Activated T-helper 1 cell treated with anti-CD3 and anti-CD28 coated beads, Interleukin-2, amount 50 U/mL, for 16 hours (primary cell): ENCODE measurements at regions not wholly inside any gene's neighbourhood (a gene's known extent, or its start where the extent isn't known, plus 50 kb on each side); places are given as distances from the start of the nearest gene placed in this dataset.
"Not testable (repeated sequence)": the region's sequence is repeated elsewhere in the genome, so short reads cannot be mapped to it uniquely, and the experiment has no call there.

Source experiments
- DNase-seq, 2 donors: peaks; one replicate each; pipeline ENCODE4 v3.0.0-alpha.2; 2020; ENCODE audit warnings: low read depth in 1 of 2, low spot score in 1 of 2

DNA sequence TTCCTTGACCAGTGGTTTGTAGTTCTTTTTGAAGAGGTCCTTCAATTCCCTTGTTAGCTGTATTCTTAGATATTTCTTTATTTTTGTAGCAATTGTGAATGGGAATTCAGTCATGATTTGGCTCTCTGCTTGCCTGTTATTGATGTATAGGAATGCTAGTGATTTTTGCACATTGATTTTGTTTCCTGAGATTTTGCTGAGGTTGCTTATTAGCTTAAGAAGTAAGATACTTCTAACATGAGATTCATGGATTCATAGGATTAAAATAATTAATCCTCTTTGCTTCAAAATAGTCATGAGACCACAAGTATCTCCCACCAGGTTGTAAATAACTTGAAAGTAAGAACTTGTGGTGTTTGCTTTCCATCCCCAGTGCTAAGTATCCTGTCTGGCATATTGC is 308.9 kb downstream of the DTHD1 start:
- no peak for DNase-seq

DNA sequence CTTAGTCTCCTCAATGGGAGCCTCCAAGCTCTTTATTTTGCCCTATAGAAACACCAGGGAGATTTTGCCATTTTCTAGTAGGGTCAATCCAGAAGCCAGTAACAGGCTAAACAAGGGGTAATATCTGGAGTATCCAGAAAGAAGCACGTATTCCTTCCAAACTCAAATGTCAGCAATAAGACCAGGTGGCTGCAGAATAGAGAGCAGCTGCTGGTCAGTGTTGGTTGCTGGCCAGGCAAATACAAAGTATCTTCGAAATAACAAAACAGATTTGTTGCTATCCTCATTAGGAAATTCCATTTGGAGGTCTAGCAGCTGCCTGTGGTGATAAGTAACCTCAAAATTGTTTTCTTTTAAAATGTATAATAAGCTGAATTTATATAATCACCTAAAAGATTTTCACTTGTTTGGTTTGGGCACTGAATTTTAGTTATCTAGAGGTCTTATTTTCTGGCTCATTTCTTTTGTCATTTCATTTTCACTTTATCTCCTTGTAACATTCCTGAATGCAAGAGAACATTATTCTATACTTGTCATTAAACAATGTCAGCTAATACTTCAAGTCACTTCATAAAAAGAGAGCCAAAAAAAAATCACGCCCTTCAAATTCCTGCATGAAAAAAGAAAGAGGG is 320.6 kb downstream of the DTHD1 start:
- no peak for DNase-seq

DNA sequence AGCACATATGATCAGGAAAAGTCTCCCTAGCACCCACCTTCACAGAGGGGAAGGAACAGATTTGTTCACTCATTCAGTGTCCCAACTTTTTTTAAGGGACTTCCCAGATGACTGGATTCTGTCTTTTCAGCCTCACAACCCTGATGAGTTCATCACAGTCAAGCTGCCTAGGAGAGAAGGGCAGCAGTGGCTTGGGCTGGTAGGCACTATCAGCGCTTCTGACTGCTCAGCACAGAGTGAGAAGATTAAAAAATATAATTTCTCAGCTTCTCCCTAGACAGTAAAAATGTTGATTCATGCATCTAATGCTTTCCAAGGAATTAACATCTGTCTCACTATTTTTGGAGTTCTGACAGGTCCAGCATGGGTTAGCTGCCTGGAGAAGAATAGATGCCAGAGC is 328.2 kb downstream of the DTHD1 start:
- no peak for DNase-seq

DNA sequence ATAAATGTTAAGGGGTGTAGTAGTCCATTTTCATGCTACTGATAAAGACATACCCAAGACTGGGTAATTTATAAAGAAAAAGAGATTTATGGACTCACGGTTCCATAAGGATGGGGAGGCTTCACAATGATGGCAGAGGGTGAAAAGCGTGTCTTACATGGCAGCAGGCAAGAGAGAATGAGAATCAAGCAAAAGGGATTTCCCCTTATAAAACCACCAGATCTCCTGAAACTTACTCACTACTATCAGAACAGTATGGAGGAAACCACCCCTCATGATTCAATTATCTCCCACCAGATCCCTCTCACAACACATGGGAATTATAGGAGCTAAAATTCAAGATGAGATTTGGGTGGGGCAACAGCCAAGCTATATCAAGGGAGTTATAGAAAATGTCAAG is 329.2 kb downstream of the DTHD1 start:
- no peak for DNase-seq

DNA sequence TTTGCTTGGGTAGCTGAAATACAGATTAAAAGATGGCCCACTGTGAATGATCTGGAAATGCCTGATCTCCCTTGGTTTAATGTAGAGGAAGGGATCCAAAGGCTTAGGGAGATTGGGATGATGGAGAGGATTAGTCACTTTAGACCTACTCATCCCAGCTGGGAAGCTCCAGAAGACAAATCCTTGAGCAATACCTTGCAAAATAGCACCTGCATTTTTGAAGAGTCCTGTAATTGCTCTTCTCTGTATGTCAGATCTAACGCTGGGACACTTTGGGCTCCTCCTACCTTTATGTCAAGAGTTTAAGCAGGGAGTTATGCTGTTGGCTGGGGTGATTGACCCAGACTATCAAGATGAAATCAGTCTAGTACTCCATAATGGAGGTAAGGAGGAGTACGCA is 331.7 kb downstream of the DTHD1 start:
- not testable (repeated sequence) for DNase-seq

DNA sequence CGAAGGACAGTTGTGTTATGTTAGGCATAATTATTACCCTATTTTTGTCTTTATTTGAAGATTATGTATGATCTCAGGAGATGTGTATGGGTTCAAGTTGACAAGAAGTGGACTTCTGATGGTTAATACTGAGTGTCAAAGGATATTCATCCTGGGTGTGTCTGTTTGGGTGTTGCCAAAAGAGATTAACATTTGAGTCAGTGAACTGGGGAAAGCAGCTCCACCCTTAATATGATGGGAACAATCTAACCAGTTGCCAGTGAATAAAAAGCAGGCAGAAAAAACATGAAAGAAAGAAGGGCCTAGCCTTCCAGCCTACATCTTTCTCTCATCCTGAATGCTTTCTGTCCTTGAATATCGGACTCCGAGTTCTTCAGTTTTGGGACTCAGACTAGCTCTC is 332.6 kb downstream of the DTHD1 start:
- no peak for DNase-seq

DNA sequence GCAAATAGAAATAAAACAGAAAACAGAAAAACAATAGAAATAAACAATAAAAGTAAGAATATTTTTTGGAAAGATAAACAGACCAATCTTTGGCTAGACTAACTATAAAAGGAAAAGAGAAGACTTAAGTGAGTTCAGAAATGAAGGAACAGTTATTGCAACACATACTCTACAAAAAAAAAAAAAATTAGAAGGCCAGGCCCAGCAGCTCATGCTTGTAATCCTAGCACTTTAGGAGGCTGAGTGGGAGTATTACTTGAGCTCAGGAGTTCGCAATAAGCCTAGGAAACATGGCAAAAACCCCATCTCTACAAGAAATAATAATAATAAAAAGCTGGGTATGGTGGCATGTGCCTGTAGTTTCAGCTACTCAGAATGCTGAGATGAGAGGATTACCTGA is 336.7 kb downstream of the DTHD1 start:
- DNase-seq, result no peak

DNA sequence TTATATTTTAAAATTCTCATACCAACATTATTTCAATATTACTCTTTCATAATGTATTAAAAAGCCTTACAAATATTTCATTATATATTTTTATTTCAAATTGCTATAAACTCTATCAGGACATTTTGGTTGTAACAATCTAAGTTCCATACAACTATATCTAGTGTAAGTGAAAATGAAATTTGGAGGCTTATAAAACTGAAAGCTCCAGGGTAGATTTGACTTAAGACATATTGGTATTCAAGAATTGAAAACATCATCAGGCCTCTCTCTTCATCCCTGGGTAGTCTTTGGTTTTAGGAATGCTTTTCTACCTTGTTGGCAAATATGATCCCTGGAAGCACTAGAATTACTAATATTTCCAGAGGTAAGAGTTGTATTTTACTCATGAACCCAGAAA is 342.6 kb downstream of the DTHD1 start:
- no peak for DNase-seq

DNA sequence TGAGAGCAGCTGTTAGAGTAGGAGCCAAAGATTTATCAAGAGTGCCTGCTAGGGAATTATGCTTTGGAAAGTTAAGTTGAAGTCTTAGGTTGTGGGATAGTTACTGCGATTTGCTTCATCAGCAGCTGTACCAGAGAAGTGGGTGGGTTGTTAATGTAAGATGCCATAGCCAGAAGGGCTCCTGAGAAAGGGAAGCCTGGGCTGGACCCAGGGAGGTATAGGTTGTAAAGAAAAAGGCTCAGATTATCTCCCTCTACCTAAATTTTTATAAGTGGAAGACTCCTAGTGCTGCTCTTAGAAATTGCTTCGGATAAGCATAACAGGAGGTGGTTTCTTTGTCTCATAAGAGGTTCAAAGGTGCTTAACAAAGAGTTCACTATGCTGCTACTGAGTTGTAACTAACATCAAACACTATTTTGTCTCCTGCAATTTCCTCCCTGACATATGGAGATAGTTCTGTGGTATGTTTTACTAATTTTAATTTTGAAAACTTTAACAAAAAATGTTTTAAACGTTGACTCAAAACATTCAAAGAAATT is 356.9 kb downstream of the DTHD1 start:
- no peak for DNase-seq

DNA sequence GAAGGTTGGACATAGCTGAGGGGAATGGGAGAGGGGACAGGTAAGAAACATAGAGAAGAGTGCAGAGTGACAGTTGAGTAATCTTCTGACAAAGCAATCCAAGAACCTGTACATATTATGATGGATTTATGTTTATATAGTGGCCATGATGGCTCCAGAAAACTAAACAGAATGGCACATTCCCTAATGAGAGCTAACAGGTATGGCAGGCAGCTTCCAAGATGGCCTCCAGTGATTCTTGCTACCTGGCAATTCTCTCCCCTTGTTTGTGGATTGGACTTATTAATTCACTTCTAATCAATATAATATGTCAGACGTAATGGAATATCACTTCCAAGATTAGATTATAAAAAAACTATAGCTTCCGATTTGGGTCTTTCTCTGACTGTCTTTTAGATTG is 359.5 kb downstream of the DTHD1 start:
- DNase-seq, result no peak

DNA sequence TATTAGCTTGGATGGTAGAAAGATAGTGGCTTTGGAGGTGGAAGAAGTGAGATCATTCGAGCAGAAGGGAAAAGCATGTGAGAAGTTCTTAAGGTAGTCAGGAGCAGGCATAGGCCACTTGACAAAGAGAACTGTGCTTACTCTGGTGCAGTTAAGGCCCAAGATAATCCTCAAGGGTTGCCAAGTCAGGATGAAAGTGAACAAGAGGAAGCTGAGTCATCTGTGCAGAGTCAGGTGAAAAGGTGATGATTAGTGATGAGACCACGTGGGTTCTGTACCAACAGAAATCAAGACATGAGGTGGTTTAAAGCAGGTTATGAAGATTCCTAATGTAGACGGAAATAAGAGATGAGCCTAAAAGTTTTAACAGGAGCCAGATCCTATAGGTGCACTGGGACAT is 369.8 kb downstream of the DTHD1 start:
- no peak for DNase-seq

DNA sequence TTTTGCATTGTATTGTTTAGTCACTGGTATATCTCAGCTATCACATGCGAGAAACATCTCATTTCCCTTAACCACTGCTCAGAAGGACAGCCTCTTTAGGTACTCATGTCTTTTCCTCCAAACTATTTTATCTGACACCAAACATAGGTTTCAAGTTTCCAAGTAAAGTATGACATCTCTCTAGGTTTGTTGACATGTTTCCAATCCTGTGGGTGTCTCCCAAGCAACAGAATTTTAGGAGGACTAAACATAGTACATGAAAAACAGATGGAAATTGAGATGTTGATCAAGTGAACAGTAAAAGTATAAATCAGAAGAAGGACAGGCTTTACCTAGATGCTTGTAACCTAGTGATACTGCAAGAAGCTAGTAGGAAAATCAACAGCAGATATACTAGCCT is 371.4 kb downstream of the DTHD1 start:
- DNase-seq, result no peak

DNA sequence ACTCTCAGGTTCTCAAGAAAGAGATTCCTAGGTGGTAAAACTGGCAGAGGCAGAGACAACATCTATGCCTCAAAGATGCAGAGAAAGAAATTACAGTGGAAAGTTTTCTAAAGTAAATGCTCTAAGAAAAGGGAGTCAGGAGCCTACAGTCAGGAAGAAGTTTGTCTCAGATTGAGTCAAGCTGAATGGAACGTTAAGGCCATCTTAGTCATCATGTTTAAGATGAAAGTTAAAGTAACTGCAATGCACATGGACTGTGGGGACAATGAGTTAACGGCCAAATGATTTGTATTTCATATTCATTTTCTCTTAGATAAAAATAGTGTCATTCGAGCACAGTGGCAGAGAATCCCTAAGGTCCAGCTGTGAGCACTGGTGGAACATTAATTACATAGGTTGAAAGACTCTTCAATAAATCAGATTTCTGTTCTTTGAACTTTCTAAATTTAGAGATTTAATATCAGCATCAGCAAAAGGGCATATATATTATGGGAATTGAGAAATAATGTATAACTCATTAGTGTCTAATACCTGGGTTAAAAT is 384.6 kb downstream of the DTHD1 start:
- no peak for DNase-seq

DNA sequence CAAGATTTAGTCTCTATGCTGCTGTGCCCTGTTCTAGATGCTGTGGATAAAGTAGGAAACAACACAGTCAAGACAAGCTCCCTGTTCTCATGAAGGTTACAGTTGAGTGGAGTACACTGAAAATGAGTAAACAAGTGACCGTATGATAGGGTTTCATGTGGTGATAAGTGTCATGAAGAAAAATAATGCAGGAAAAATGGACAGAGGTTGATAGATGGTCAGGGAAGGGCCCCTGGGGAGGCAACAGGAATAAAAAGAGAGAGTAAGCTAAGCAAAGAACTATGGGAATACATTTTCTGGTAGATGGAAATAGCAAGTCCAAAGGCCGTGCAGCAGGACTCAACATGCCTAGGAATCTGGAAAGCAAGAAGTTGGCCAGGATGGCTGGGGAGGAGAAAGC is 394.0 kb downstream of the DTHD1 start:
- DNase-seq, result no peak

DNA sequence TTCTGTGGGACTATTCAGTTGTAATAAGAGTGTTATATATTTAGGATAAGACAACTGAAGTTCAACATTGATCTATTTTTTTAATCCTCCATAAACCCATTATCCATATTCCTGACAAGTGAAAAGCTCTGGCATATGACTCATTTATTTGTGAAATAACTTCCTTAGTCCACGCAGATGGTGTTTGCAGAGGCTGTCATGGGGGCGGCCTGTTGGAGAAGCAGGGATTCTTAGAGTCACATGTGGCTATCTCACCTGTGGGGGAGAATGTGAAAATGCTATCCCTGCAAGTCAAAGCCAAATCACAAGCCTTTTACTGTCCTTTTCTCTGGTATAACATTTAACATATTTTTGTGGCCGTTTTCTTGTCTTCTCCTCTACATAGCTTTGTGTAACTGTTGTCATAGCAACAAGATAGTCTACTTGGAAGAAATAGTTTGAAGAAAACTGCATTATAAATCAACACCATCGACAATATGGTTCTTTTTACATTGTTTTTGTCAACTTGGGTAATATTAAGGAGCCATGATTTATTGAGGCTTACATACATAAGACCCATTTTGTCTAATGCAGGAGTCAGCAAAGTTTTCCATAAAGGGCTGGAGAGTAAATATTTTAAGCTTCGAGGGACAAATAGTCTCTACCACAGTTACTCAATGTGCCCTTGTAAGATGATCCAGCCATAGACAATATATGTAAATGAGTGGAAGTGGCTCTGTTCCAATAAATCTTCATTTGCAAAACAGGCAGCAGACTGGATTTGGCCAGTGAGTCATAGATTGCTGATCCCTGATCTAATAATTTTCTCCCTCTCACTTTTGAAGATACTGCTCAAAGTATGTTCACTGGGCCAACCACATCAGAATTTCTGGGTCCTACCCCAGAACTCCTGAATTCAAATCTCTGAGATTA is 395.0 kb downstream of the DTHD1 start:
- no peak for DNase-seq

DNA sequence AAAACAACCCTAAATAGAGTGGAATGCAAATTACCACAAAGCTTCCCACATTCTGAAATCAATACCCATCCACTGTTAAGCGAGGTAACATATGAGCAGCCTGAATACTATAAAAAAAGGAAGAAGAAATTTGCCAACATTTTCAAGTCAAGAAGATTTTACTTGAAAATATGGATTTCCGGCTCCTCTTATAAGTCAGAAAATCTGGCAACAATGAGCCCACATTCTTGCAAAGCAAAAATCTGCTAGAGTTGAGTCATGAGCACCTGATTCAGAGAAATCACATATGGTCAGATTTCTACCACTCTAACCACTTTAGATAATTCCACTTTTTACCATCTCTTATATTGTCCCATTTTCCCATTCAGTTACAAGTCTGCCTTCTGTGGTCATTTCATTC is 395.7 kb downstream of the DTHD1 start:
- no peak for DNase-seq

DNA sequence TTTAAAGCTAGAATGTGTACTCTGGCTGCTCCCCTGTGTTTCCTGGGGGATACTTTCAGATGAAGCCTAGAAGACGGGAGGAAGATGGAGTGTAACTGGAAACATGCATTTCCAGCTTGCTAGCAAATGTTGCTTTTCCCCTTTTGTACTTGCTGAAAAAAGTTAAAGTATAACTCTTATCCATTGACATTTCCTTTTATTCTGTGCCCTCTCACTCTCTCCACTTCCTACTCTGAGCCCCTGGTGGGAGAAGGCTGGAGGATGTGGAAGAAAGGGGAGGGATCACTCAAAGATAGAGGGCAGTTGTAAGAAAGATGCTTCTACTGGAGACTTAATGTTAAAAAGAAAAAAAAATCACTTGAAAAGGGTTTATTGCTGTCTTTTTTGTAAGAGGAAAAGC is 396.5 kb downstream of the DTHD1 start:
- no peak for DNase-seq

DNA sequence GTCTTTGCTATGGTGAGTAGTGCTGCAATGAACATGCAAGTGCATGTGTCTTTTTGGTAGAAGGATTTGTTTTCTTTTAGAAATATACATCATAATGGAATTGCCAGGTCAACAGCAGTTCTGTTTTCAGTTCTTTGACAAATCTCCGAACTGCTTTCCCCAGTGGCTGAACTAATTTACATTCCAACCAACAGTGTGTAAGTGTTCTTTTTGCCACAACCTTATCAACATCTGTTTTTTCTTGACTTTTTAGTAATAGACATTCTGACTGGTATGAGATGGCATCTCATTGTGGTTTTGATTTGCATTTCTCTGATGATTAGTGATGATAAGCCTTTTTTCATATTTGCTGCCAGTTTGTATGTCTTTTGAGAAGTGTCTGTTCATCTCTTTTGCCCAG is 406.3 kb downstream of the DTHD1 start:
- no peak for DNase-seq

DNA sequence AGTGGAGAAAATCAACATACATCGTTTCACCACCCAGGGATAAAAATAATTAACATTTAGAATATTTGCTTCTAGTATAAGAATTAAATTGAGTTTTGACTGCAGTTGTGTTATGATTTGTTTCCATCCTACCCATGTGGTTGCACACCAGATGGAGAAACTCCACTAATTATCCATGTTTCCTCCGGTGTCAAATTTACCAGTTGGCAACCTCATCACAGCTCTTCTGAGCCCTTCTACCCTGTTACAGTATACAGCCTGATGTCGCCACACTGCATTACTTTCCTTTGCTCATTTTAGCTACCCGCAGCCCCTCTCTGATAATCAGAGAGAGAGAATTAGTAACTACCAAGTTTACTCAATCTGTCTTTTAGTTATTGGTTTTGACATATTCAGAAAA is 411.2 kb downstream of the DTHD1 start:
- DNase-seq, result no peak

DNA sequence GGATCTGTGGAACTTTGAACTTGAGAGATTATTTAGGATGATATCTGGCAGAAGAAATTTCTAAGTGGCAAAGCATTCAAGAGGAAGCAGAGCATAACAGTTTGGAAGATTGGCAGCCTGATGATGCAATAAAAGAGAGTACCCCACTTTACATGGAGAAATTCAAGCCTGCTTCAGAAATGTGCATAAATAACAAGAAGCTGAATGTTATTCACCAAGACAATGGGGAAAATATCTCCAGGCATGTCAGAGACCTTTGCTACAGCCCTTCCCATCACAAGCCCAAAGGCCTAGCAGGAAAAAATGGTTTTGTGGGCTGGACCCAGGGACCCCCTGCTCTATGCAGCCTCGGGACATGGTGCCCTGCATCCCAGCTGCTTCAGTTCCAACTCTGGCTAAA is 420.8 kb downstream of the DTHD1 start:
- no peak for DNase-seq

DNA sequence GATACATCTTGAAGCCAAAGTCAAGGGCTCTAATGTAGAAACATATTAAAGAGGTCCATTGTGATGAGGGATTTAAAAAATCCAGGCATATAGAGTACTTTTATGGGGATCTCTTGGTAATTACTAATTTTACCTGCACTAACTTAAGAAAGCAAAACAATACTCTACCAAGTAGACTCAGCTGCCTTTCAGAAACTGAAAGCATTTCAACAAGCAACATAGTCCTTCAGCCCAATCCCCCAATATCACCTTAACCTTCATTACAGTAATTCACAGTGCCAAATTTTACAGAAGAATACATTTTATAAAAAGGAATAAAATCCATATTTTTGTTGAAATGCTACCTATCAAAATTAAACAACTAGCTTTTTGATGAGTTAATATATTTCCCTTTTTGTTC is 422.9 kb downstream of the DTHD1 start:
- DNase-seq, result no peak

DNA sequence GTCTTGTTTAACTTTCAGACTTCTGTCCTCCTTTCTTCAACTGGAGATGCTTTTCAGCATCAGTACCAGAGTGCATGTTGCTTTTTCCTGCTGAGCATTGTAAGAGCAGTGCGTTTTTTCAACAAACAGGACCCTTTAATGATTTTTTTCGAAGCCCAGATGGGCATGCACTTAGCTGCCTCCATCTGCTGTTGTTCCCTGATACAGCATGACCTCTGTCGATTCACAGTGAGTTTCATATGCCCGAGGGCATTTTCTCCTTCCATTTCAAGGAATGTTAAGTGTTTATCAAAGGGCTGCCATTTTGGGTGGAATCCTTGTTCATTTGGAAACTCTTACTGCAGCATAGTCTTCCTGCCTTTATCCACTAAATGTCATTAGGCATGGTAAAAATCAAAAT is 428.6 kb downstream of the DTHD1 start:
- no peak for DNase-seq
